Retinal pigment epithelial cell (primary cell): ENCODE measurements at regions not wholly inside any gene's neighbourhood (a gene's known extent, or its start where the extent isn't known, plus 50 kb on each side); places are given as distances from the start of the nearest gene placed in this dataset.

Experiments
- DNase-seq: peaks from one replicate; pipeline ENCODE4 v3.0.0-alpha.2; 2010; ENCODE audit warnings: low read depth
- H3K4me3 ChIP-seq: 2 replicates; pipeline ENCODE4 v1.5.1; 2011; ENCODE audit warnings: mild to moderate bottlenecking, low read length, control low read depth, moderate library complexity
- CTCF ChIP-seq: conservative IDR thresholded peaks from 2 replicates; pipeline ENCODE4 v1.5.1; 2011; ENCODE audit warnings: low read depth, low read length, control low read depth, inconsistent platforms

GRCh38 chr4:177077095-177077971, 232.3 kb upstream of the NEIL3 start:
- no peak for DNase-seq
- H3K4me3 ChIP-seq: no peak overlapping the region
- TF ChIP-seq CTCF: no peak

GRCh38 chr4:177079327-177079726, 230.3 kb upstream of the NEIL3 start:
- no peak for DNase-seq
- no peak for TF ChIP-seq CTCF
- H3K4me3 ChIP-seq: no peak overlapping the region

- TF ChIP-seq CTCF: no peak
- no peak for DNase-seq
- H3K4me3 ChIP-seq: no peak overlapping the region
Observed at GRCh38 chr4:177080388-177080787, 229.3 kb upstream of the NEIL3 start.

- no peak for DNase-seq
- TF ChIP-seq CTCF: no peak
- H3K4me3 ChIP-seq: no peak overlapping the region
Observed at GRCh38 chr4:177087060-177087459, 222.6 kb upstream of the NEIL3 start.

GRCh38 chr4:177087499-177087898, 222.2 kb upstream of the NEIL3 start:
- TF ChIP-seq CTCF: no peak
- no peak overlapping the region for H3K4me3 ChIP-seq
- no peak for DNase-seq

- H3K4me3 ChIP-seq: no peak overlapping the region
- DNase-seq: no peak
- no peak for TF ChIP-seq CTCF
Observed at GRCh38 chr4:177091515-177091914, 218.2 kb upstream of the NEIL3 start.

GRCh38 chr4:177092807-177093206, 216.9 kb upstream of the NEIL3 start:
- TF ChIP-seq CTCF: no peak

More at GRCh38 chr4:177092807-177093206, 216.9 kb upstream of the NEIL3 start:
- DNase-seq: no peak
- H3K4me3 ChIP-seq: no peak overlapping the region
